Stimulated activated CD4-positive, alpha-beta T cell treated with anti-CD3 and anti-CD28 coated beads, Interleukin-12 subunit alpha, Interleukin-12 subunit beta, amount 100 ng/mL, for 24 hours (primary cell): ENCODE measurements at regions not wholly inside any gene's neighbourhood (a gene's known extent, or its start where the extent isn't known, plus 50 kb on each side); places are given as distances from the start of the nearest gene placed in this dataset.

ENCODE experiments used
- DNase-seq, 2 experiments: peaks; one replicate each; pipeline ENCODE4 v3.0.0-alpha.2; 2020; ENCODE audit warnings: low read depth in 2 of 2

GRCh38 chr13:21757763-21758162, 86.9 kb downstream of the FGF9 start:
- DNase-seq, result no peak

- no peak for DNase-seq
Measured at GRCh38 chr13:21758441-21758840, 87.6 kb downstream of the FGF9 start.

GRCh38 chr13:21759463-21759862, 88.6 kb downstream of the FGF9 start:
- DNase-seq, result no peak

- DNase-seq, result no peak
Measured at GRCh38 chr13:21759911-21760310, 89.0 kb downstream of the FGF9 start.

GRCh38 chr13:21761770-21762169, 90.9 kb downstream of the FGF9 start:
- DNase-seq, result no peak

GRCh38 chr13:21762512-21762911, 91.6 kb downstream of the FGF9 start:
- no peak for DNase-seq

- DNase-seq, result no peak
Measured at GRCh38 chr13:21767032-21767431, 96.2 kb downstream of the FGF9 start.

- no peak for DNase-seq
Measured at GRCh38 chr13:21771075-21771474, 100.2 kb downstream of the FGF9 start.

GRCh38 chr13:21777166-21777565, 106.3 kb downstream of the FGF9 start:
- no peak for DNase-seq

GRCh38 chr13:21777813-21778212, 106.9 kb downstream of the FGF9 start:
- no peak for DNase-seq

- no peak for DNase-seq
Measured at GRCh38 chr13:21782736-21783135, 111.9 kb downstream of the FGF9 start.

- no peak for DNase-seq
Measured at GRCh38 chr13:21785990-21786389, 115.1 kb downstream of the FGF9 start.

GRCh38 chr13:21796066-21796465, 125.2 kb downstream of the FGF9 start:
- DNase-seq, result no peak

GRCh38 chr13:21796775-21797514, 126.1 kb downstream of the FGF9 start:
- no peak for DNase-seq

- DNase-seq, result no peak
Measured at GRCh38 chr13:21797736-21798135, 126.9 kb downstream of the FGF9 start.

GRCh38 chr13:21798181-21798580, 127.3 kb downstream of the FGF9 start:
- no peak for DNase-seq

GRCh38 chr13:21799671-21800070, 128.8 kb downstream of the FGF9 start:
- DNase-seq, result no peak

GRCh38 chr13:21800837-21801616, 130.2 kb downstream of the FGF9 start:
- no peak for DNase-seq

GRCh38 chr13:21805733-21806132, 134.9 kb downstream of the FGF9 start:
- no peak for DNase-seq

- no peak for DNase-seq
Measured at GRCh38 chr13:21812192-21812626, 141.3 kb downstream of the FGF9 start.

- no peak for DNase-seq
Measured at GRCh38 chr13:21813110-21813509, 142.2 kb downstream of the FGF9 start.

- no peak for DNase-seq
Measured at GRCh38 chr13:21813844-21814243, 143.0 kb downstream of the FGF9 start.

- DNase-seq, result no peak
Measured at GRCh38 chr13:21814604-21815003, 143.7 kb downstream of the FGF9 start.
